ENCODE measurements at regions not wholly inside any gene's neighbourhood (a gene's known extent, or its start where the extent isn't known, plus 50 kb on each side); places are given as distances from the start of the nearest gene placed in this dataset.
A peak's percentile ranks its signal among the peaks of the same experiment; 100 is the strongest.
"Not testable (repeated sequence)": the region's sequence is repeated elsewhere in the genome, so short reads cannot be mapped to it uniquely, and the experiment has no call there.

DNA sequence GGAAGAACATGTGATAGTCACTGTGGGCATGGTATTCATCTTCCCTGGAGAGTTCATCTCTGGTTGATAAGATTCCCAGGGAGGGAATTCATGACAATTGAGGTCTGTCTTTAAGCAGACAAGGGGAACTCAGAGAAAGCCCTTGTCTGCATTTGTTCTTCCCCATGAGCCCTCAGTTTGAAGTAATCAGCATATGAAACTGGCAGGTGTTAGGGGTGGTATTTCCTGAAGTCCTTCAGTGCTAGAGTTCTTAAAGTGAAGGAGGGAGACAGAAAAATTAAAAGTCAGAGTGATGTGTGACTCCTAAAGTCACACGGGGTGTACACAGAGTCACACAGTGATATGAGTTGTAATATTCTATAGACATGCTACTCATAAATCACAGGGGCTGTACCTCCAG is 60.6 kb upstream of the SYK start:
- DNase-seq (ENCODE audit: low read depth) = no peak

DNA sequence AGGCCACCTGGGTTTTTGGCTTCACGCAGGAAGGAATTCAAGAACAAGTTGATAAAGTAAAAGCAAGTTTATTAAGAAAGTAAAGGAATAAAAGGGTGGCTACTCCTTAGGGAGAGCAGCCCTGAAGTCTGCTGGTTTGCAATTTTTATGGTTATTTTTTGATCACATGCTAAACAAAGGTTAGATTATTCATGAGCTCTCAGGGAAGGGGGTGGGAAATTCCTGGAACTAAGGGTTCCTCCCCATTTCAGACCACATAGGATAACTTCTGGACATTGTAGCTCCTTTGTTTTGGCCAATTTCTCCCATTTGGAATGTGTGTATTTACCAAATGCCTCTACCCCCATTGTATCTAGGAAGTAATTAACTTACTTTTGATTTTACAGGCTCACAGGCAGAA is 63.9 kb upstream of the SYK start:
- DNase-seq (ENCODE audit: low read depth) = no peak

GRCh38 chr9:90735952-90736351 is 65.7 kb upstream of the SYK start:
- no peak for DNase-seq (ENCODE audit: low read depth)

DNA sequence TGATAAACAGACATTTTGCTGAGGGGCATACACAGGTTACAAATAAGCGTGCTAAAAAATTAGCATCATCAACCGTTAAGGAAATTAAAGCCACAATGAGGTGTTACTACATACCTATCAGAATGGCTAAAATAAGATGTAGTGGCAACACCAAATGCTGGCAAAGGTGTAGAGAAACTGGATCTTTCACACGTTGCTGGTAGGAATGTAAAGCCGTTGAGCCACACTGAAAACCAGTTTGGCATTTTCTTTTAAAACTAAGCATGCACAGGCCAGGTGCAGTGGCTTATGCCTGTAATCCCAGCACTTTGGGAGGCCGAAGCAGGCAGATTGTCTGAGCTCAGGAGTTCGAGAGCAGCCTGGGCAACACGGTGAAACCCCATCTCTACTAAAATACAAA is 67.0 kb upstream of the SYK start:
- DNase-seq (ENCODE audit: low read depth) = no peak

DNA sequence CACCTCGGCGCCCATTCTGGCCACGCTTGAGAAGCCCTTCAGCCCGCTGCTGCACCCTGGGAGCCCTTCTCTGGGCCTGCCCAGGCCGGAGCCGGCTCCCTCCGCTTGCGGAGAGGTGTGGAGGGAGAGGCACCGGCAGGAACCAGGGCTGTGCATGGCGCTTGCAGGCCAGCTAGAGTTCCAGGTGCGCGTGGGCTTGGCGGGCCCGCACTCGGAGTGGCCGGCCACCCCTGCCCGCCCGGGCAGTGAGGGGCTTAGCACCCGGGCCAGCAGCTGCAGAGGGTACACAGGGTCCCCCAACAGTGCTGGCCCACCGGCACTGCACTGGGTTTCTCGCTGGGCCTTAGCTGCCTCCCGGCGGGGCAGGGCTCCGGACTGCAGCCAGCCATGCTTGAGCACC is 72.3 kb upstream of the SYK start:
- DNase-seq (ENCODE audit: low read depth) = no peak

GRCh38 chr9:90727488-90727887 is 74.1 kb upstream of the SYK start:
- DNase-seq (ENCODE audit: low read depth) = no peak

- no peak for DNase-seq (ENCODE audit: low read depth)
Measured at GRCh38 chr9:90726215-90726614, 75.4 kb upstream of the SYK start.

- no peak for DNase-seq (ENCODE audit: low read depth)
Measured at GRCh38 chr9:90724880-90725279, 76.7 kb upstream of the SYK start.

GRCh38 chr9:90724112-90724511 is 77.5 kb upstream of the SYK start:
- DNase-seq (ENCODE audit: low read depth) = peak; percentile 29

DNA sequence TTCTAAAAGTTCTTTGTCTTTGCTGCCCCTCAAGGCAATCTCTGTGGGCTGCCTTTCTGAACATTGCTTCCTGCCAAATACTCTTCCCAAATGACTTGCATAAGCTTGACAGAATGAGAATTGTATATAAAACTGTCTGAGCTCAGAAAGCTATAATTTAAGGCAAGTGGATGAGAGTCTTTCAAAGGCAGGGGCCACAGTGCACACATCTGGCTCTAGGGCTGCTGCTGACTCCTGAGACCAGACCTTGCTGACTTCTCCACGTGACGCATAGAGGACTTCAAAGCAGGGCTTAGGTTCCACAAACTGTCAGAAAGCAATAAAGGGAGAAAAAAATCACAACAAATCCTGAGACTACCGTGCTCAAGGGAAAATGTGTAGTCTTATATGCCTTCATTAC is 79.4 kb upstream of the DIRAS2 start:
- DNase-seq (ENCODE audit: low read depth) = no peak

- DNase-seq (ENCODE audit: low read depth) = no peak
Measured at GRCh38 chr9:90720621-90721265, 78.1 kb upstream of the DIRAS2 start.

GRCh38 chr9:90706230-90706629 is 63.6 kb upstream of the DIRAS2 start:
- DNase-seq (ENCODE audit: low read depth) = no peak

- no peak for DNase-seq (ENCODE audit: low read depth)
Measured at GRCh38 chr9:90702441-90702955, 59.9 kb upstream of the DIRAS2 start.

GRCh38 chr9:90698871-90699440 is 56.3 kb upstream of the DIRAS2 start:
- peak; percentile 9 for DNase-seq (ENCODE audit: low read depth)

DNA sequence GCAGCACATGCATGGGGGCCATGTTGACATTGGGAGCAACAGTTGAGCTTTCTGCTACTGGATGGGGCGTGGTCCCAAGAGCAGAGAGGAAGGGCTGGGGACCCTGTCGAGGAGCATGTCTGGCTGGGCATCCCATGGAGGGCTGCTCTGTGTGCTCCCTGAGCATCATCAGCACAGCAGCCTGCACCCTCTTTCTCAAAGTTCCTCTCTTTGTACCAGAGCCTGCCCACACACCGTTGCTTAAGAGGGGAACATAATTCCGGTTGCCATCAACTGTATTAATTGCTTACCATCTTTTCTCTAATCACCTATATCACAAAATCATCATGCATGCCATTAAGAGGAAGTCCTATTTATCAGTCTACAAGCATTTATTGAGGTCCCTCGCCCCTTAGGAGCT is 55.2 kb upstream of the DIRAS2 start:
- no peak for DNase-seq (ENCODE audit: low read depth)

GRCh38 chr9:90694187-90694586 is 51.6 kb upstream of the DIRAS2 start:
- not testable (repeated sequence) for DNase-seq (ENCODE audit: low read depth)

All from Daoy (cell line).